Head of caudate nucleus (tissue), 42 donors: ENCODE measurements at regions not wholly inside any gene's neighbourhood (a gene's known extent, or its start where the extent isn't known, plus 50 kb on each side); places are given as distances from the start of the nearest gene placed in this dataset.

Experiments
- DNase-seq, 42 donors: peaks; one replicate each; pipeline versions ENCODE4 v3.0.0 to v3.0.0-alpha.2; 2020 to 2021; ENCODE audit warnings: mixed read lengths in 7 of 42
- intact Hi-C: fragments of 100-400 bp; cut with DNase I; formaldehyde crosslinking; loops from one replicate; pipeline ENCODE4 v1.15.0; 2022

- DNase-seq = no peak
Observed at GRCh38 chr2:37425408-37425807, 81.0 kb downstream of the QPCT start.

DNA sequence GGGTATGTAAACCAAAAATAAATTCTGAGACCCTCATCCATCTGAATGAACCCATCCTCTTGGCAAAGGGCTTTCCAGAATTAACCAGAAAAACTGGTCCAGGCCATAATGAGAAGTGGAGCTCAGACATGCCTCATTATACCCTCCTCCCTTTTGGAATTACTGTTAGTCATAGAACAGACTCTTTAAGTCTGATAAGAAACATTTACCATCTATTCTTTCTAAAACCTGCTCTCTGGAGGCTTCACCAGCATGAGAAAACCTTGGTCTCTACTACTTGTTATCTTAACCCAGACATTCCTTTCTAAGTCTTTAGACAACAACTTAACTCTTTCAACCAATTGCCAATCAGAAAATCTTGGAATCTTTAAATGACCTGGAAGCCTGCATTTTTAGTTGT, 82.8 kb downstream of the QPCT start:
- DNase-seq = no peak
- intact Hi-C loops = no loop called here

More at GRCh38 chr2:37425408-37425807, 81.0 kb downstream of the QPCT start:
- intact Hi-C loops = no loop called here

DNA sequence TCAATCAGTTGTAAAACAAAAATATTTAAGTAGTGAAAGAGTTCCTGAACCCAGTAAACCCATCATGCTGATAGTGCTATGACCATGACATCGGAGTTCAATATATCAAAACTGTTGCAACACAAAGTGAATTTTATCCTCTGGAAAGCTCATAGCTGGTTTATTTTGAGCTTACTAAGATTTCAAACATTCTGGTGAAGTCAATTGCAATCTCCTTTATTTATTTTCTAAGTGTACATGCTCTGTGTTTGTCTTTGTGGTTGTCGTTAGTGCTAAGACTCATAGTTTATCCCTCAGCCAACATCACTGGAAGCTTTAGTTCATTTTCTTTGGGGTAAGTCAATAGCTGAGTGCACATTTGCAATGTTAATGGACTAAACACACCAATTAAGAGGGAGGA, 91.9 kb downstream of the QPCT start:
- DNase-seq = no peak
- intact Hi-C loops = no loop called here

DNA sequence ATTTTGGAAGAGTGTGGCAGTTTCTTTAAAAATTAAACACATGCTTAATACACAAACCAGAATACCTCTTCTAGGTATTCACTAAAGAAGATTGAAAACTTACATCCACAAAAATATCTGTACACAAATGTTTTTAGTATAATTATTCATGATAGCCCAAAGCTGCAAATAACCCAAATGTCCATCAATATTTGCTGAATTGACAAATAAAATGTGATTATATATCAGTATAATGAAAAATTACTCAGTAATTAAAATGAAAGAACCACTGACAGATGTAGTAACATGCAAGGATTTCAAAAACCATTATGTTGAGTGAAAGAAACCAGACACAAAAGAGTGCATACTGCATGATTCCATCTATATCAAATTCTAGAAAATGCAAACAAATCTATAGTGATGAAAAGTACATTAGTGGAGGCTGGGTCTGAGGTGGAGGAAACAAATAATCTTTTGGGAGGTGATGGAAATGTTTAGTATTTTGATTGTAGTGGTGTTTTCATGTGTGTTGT, 94.8 kb downstream of the QPCT start:
- intact Hi-C loops = no loop called here
- no peak for DNase-seq

GRCh38 chr2:37441055-37441454, 96.6 kb downstream of the QPCT start:
- intact Hi-C loops = no loop called here
- DNase-seq = no peak

DNA sequence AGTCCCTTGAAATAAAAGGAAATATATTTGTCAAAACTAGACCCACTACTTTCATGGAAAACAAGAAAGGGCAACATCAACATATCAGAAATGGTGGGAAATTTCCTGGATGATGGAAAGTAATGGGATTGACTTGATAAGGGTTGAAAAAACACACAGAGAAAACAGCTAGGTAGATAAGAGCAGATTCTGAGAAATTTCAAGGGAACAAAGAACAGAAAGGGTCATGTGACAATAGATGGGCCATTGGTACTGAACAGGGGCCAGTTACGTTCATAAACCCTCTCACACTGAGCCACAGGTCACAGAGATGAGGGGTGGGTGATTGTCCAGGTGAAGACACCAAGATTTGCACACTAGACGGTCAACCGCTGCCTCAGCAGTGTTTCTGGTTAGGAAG, 98.7 kb downstream of the QPCT start:
- intact Hi-C loops = no loop called here
- no peak for DNase-seq

DNA sequence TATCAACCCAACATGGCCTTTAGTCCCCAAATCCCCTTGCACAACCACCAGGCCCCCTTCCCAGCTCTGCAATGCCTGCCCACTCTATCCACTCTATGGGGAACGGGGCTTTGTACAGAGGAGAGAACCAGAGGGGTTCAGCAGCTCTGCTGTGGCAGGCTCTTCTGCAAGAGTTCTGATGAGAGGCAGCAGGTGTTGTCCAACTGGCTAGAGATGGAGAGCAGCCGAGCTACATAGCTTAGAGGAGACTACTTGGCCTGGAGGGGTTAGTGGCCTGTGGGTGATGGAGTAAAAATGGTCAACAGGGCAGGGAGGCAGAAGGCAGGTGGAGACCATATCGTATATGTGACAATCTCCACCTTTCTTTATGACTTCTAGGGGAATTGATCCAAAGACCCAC, 103.0 kb downstream of the QPCT start:
- no peak for DNase-seq
- intact Hi-C loops = no loop called here

- intact Hi-C loops = no loop called here
- DNase-seq = no peak
Observed at GRCh38 chr2:37448342-37449120, 104.1 kb downstream of the QPCT start.

- intact Hi-C loops = no loop called here
- no peak for DNase-seq
Observed at GRCh38 chr2:37449761-37450296, 105.4 kb downstream of the QPCT start.

GRCh38 chr2:37453027-37453426, 108.6 kb downstream of the QPCT start:
- DNase-seq = no peak
- intact Hi-C loops = no loop called here

GRCh38 chr2:37454851-37455762, 110.7 kb downstream of the QPCT start:
- intact Hi-C loops = no loop called here
- no peak for DNase-seq

DNA sequence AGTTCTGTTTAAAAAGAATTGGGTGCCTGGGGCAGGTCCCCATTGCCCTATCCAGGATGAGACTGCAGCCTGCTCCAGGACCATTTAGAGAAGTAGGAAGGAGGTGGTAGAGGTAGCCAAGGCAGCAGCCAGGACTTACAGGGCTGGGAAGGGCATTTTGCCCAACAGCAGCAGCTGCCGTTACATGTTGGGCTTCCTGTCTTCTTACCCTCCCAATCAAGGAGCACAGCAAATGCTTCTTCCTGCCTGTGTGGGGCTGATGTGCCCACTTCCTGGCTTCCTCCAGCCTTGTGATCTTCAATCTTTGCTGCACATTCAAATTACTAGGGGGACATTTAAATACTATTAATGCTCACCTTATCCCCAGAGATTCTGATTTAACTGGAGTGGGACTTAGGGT, 112.0 kb downstream of the QPCT start:
- intact Hi-C loops = no loop called here
- no peak for DNase-seq

DNA sequence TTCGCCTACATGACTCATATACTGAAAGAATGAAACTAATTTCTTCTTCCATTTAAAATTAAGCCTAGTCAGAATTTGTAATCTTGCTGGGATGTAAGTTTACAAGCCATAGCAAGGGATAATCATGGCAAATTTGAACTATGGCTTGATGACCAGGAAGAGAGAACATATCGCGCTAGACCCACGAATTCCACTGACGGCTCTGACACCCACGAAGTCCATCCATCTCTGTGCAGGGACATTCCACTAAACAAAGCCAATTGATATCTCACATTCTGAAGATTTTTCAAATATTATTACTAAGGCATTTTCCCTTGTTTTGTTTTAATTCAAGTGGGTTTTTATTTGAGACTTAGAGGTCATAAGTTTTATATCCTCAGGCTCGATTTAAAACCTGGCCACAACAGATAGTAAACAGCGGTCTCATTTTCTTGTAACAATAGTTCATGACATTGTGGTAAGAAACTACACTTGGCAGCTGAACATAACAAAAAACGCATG, 113.0 kb downstream of the QPCT start:
- intact Hi-C loops = no loop called here
- no peak for DNase-seq

GRCh38 chr2:37458133-37458532, 113.7 kb downstream of the QPCT start:
- DNase-seq = no peak
- intact Hi-C loops = no loop called here

- intact Hi-C loops = no loop called here
- no peak for DNase-seq
Observed at GRCh38 chr2:37459095-37459981, 114.9 kb downstream of the QPCT start.

DNA sequence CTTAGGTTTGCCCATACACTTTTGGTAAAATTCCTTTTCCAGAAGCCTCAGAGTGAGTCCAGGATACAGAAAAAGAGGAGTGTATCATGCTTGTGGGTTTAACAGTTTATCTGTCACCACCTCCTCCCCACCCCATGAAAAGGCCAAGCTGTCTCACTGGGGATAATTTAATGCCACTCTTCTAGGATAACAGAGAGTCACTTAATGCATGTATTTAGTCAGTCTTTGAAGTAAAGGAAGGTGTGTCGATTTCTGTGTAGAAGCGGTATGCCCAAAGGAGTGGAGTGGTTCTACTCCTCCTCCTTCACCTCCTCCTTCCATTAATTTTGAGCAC, 116.4 kb downstream of the QPCT start:
- DNase-seq = no peak
- intact Hi-C loops = no loop called here

- intact Hi-C loops = no loop called here
Observed at GRCh38 chr2:37464067-37464466, 119.6 kb downstream of the QPCT start.

GRCh38 chr2:37466533-37467222, 122.2 kb downstream of the QPCT start:
- intact Hi-C loops = no loop called here
- DNase-seq = no peak

More at GRCh38 chr2:37464067-37464466, 119.6 kb downstream of the QPCT start:
- no peak for DNase-seq
